ENCODE measurements at regions not wholly inside any gene's neighbourhood (a gene's known extent, or its start where the extent isn't known, plus 50 kb on each side); places are given as distances from the start of the nearest gene placed in this dataset.

DNA sequence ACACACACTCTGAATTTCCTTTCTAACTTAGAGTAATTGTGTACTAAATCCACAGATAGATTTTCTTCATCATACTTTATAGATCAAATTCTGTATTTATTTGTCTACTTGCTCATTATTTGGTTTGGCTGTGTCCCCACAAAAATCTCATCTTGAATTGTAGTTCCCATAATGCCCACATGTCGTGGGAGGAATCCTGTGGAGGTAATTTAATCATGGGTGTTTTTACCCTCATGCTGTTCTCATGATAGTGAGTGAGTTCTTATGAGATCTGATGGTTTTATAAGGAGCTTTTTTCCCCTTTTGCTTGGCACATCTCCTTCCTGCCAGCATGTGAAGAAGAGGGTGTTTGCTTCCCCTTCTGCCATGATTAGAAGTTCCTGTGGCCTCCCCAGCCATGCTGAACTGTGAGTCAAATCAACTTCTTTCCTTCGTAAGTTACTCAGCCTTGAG lies 198.3 kb upstream of the TGFBR2 start:
- intact Hi-C loops (cut with micrococcal nuclease; ENCODE audit: unreplicated experiment) = no loop called here
- Mint-ChIP-seq H3K36me3 (ENCODE audit: insufficient read depth, unreplicated experiment) (no peaks in the 10 kb centered on the region), H3K27me3 (ENCODE audit: insufficient read depth, unreplicated experiment) (no peaks in the 10 kb centered on the region), H3K9me3 (ENCODE audit: unreplicated experiment) (peaks cover 12% of the 10 kb centered on the region), H3K27ac (ENCODE audit: unreplicated experiment) (no peak overlapping the region), H3K4me3 (ENCODE audit: unreplicated experiment) (no peak overlapping the region), H3K4me1 (ENCODE audit: low read depth, unreplicated experiment) (no peaks in the 10 kb centered on the region)
- TF ChIP-seq, protein P1, sequence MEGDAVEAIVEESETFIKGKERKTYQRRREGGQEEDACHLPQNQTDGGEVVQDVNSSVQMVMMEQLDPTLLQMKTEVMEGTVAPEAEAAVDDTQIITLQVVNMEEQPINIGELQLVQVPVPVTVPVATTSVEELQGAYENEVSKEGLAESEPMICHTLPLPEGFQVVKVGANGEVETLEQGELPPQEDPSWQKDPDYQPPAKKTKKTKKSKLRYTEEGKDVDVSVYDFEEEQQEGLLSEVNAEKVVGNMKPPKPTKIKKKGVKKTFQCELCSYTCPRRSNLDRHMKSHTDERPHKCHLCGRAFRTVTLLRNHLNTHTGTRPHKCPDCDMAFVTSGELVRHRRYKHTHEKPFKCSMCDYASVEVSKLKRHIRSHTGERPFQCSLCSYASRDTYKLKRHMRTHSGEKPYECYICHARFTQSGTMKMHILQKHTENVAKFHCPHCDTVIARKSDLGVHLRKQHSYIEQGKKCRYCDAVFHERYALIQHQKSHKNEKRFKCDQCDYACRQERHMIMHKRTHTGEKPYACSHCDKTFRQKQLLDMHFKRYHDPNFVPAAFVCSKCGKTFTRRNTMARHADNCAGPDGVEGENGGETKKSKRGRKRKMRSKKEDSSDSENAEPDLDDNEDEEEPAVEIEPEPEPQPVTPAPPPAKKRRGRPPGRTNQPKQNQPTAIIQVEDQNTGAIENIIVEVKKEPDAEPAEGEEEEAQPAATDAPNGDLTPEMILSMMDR (IDR thresholded peaks at IDR 0.05; ENCODE audit: insufficient read depth in 1 of 2, low read depth in 1 of 2, low read length in 1 of 2, severe bottlenecking in 1 of 2, unreplicated experiment in 1 of 2) = no peak
- Histone ChIP-seq H3K27me3 (replicated peaks; ENCODE audit: control insufficient read depth, insufficient read depth, low read length) (no peaks in the 10 kb centered on the region), H3K9me3 (peaks cover 4% of the 10 kb centered on the region; the same call in 1 of the 2 replicates), H3K36me3 (ENCODE audit: control insufficient read depth, insufficient read depth, low read length) (no peaks in the 10 kb centered on the region), H3K4me1 (no peaks in the 10 kb centered on the region), H3K4me3 (ENCODE audit: low read depth, low read length) (no peak overlapping the region)
- no peak for DNase-seq
- CTCF ChIA-PET = no interaction called here
- BruUV-seq (replicated peaks) = no TSS peak
- POLR2A ChIA-PET = no interaction called here

DNA sequence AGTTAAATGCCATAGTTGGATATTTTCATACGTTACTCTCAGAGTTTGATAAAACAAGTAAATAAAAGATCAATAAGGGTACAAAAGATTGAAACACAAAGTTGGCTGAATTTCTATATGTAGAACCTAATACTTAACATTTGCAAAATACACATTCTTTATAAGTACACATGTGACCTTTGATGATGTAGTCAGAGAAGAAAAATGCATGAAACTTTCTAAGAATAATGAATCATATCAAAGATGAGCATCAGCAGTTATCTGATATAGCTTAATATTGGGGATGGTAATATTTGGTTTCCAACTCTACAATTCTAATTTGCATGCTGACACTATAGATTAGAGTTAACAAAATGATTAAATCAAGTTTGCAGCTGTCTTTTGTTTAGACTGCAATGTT lies 188.0 kb upstream of the TGFBR2 start:
- H3K9me3 Mint-ChIP-seq (ENCODE audit: unreplicated experiment) = peaks cover 11% of the 10 kb centered on the region
- no peaks in the 10 kb centered on the region for H3K27me3 ChIP-seq (replicated peaks; ENCODE audit: control insufficient read depth, insufficient read depth, low read length)
- H3K27ac Mint-ChIP-seq (ENCODE audit: unreplicated experiment) = no peak overlapping the region
- H3K9me3 ChIP-seq = no peaks in the 10 kb centered on the region
- POLR2A ChIA-PET = no interaction called here
- no peaks in the 10 kb centered on the region for H3K36me3 ChIP-seq (ENCODE audit: control insufficient read depth, insufficient read depth, low read length)
- no peak overlapping the region for H3K4me3 Mint-ChIP-seq (ENCODE audit: unreplicated experiment)
- CTCF ChIA-PET = no interaction called here
- TF ChIP-seq, protein P1 (IDR thresholded peaks at IDR 0.05; ENCODE audit: insufficient read depth in 1 of 2, low read depth in 1 of 2, low read length in 1 of 2, severe bottlenecking in 1 of 2, unreplicated experiment in 1 of 2) = no peak
- H3K36me3 Mint-ChIP-seq (ENCODE audit: insufficient read depth, unreplicated experiment) = no peaks in the 10 kb centered on the region
- DNase-seq = no peak
- BruUV-seq (replicated peaks) = no TSS peak
- H3K27me3 Mint-ChIP-seq (ENCODE audit: insufficient read depth, unreplicated experiment) = no peaks in the 10 kb centered on the region
- no peaks in the 10 kb centered on the region for H3K4me1 ChIP-seq
- H3K4me3 ChIP-seq (ENCODE audit: low read depth, low read length) = no peak overlapping the region
- no peaks in the 10 kb centered on the region for H3K4me1 Mint-ChIP-seq (ENCODE audit: low read depth, unreplicated experiment)
- intact Hi-C loops (cut with micrococcal nuclease; ENCODE audit: unreplicated experiment) = no loop called here

DNA sequence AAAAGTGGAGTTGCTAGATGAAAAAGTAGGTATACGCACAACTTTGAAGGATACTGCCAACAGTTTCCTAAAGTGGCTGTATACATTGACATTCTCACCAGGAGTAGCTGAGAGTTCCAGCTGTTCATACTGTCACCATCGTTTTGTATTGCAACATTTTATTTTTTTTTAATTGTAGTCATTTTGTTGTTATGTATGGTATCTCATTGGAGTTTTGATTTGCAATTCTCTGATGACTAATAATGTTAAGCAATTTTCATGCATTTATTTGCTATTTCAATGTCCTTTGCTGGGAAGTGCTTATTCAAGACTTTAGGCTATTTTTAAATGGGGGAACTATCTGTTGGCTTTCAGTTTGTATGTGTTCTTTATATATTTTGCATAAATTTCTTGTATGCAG lies 185.1 kb upstream of the TGFBR2 start:
- H3K4me1 Mint-ChIP-seq (ENCODE audit: low read depth, unreplicated experiment) = no peaks in the 10 kb centered on the region
- H3K9me3 Mint-ChIP-seq (ENCODE audit: unreplicated experiment) = peaks cover 11% of the 10 kb centered on the region
- Histone ChIP-seq H3K36me3 (ENCODE audit: control insufficient read depth, insufficient read depth, low read length) (no peaks in the 10 kb centered on the region), H3K4me3 (ENCODE audit: low read depth, low read length) (no peak overlapping the region), H3K4me1 (no peaks in the 10 kb centered on the region), H3K9me3 (no peaks in the 10 kb centered on the region), H3K27me3 (replicated peaks; ENCODE audit: control insufficient read depth, insufficient read depth, low read length) (no peaks in the 10 kb centered on the region)
- H3K27ac Mint-ChIP-seq (ENCODE audit: unreplicated experiment) = no peak overlapping the region
- no peak overlapping the region for H3K4me3 Mint-ChIP-seq (ENCODE audit: unreplicated experiment)
- POLR2A ChIA-PET = no interaction called here
- no peaks in the 10 kb centered on the region for H3K36me3 Mint-ChIP-seq (ENCODE audit: insufficient read depth, unreplicated experiment)
- TF ChIP-seq, protein P1 (IDR thresholded peaks at IDR 0.05; ENCODE audit: insufficient read depth in 1 of 2, low read depth in 1 of 2, low read length in 1 of 2, severe bottlenecking in 1 of 2, unreplicated experiment in 1 of 2) = no peak
- no peak for DNase-seq
- no peaks in the 10 kb centered on the region for H3K27me3 Mint-ChIP-seq (ENCODE audit: insufficient read depth, unreplicated experiment)
- intact Hi-C loops (cut with micrococcal nuclease; ENCODE audit: unreplicated experiment) = no loop called here
- no TSS peak for BruUV-seq (replicated peaks)
- CTCF ChIA-PET = no interaction called here

Data from Caco-2 (cell line).